Gastroesophageal sphincter (tissue), 3 donors: ENCODE measurements at regions not wholly inside any gene's neighbourhood (a gene's known extent, or its start where the extent isn't known, plus 50 kb on each side); places are given as distances from the start of the nearest gene placed in this dataset.

Source experiments
- POLR2A ChIP-seq, 2 donors: fragments of 450-650 bp; IDR thresholded peaks; one replicate each; pipeline ENCODE4 v1.6.1; 2017; ENCODE audit warnings: antibody characterized with exemption in 2 of 2, mild to moderate bottlenecking in 2 of 2, moderate library complexity in 1 of 2
- POLR2AphosphoS5 ChIP-seq: sonication (generic); formaldehyde crosslinking; IDR thresholded peaks from one replicate; pipeline ENCODE4 v1.6.1; 2017; ENCODE audit warnings: antibody characterized with exemption
- TF ChIP-seq, protein P1 (sequence below), 4 experiments: fragments of 200-600 bp in 2 of 4; fragments of 450-650 bp in 2 of 4; sonication (generic) in 1 of 4; IDR thresholded peaks; one replicate each; pipeline ENCODE4 v1.5.1; 2017 to 2019; ENCODE audit warnings: antibody characterized with exemption in 4 of 4, mild to moderate bottlenecking in 2 of 4, moderate library complexity in 2 of 4

DNA sequence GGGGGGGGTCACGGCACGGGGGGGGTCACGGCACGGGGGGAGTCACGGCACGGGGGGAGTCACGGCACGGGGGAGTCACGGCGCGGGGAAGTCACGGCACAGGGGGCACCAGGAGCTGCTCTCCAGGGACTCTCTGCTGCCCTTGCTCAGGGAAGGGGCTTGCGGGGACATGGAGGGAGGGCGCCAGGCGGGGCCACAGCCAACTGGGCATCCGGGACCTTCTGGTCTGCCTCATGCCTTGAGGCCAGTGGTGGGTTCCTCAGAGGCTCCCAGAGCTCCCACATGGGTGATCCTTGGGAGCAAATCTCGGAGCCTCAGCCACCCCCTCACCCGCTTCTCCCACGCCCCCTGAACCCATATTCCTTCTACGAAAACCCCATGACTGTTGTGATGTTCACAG lies 55.8 kb upstream of the TMEM18 start:
- TF ChIP-seq, protein P1, sequence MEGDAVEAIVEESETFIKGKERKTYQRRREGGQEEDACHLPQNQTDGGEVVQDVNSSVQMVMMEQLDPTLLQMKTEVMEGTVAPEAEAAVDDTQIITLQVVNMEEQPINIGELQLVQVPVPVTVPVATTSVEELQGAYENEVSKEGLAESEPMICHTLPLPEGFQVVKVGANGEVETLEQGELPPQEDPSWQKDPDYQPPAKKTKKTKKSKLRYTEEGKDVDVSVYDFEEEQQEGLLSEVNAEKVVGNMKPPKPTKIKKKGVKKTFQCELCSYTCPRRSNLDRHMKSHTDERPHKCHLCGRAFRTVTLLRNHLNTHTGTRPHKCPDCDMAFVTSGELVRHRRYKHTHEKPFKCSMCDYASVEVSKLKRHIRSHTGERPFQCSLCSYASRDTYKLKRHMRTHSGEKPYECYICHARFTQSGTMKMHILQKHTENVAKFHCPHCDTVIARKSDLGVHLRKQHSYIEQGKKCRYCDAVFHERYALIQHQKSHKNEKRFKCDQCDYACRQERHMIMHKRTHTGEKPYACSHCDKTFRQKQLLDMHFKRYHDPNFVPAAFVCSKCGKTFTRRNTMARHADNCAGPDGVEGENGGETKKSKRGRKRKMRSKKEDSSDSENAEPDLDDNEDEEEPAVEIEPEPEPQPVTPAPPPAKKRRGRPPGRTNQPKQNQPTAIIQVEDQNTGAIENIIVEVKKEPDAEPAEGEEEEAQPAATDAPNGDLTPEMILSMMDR (IDR thresholded peaks at IDR 0.05): no peak
- TF ChIP-seq POLR2AphosphoS5 (no peak), POLR2A (IDR thresholded peaks at IDR 0.05) (no peak)
